ENCODE measurements at regions not wholly inside any gene's neighbourhood (a gene's known extent, or its start where the extent isn't known, plus 50 kb on each side); places are given as distances from the start of the nearest gene placed in this dataset.

GRCh38 chr13:50679321-50679720 lies 164.2 kb downstream of the DLEU7 start:
- no peak for DNase-seq (ENCODE audit: low spot score)

- no peak for DNase-seq (ENCODE audit: low spot score)
Observed at GRCh38 chr13:50682002-50682401, 161.5 kb downstream of the DLEU7 start.

GRCh38 chr13:50682966-50683365 lies 160.5 kb downstream of the DLEU7 start:
- no peak for DNase-seq (ENCODE audit: low spot score)

- no peak for DNase-seq (ENCODE audit: low spot score)
Observed at GRCh38 chr13:50684366-50684765, 159.1 kb downstream of the DLEU7 start.

GRCh38 chr13:50685491-50685890 lies 158.0 kb downstream of the DLEU7 start:
- DNase-seq (ENCODE audit: low spot score) = no peak

GRCh38 chr13:50685956-50686355 lies 157.5 kb downstream of the DLEU7 start:
- no peak for DNase-seq (ENCODE audit: low spot score)

GRCh38 chr13:50686551-50686950 lies 156.9 kb downstream of the DLEU7 start:
- DNase-seq (ENCODE audit: low spot score) = no peak

GRCh38 chr13:50687545-50687944 lies 155.9 kb downstream of the DLEU7 start:
- no peak for DNase-seq (ENCODE audit: low spot score)

GRCh38 chr13:50690006-50690405 lies 153.5 kb downstream of the DLEU7 start:
- no peak for DNase-seq (ENCODE audit: low spot score)

GRCh38 chr13:50691176-50691680 lies 152.3 kb downstream of the DLEU7 start:
- no peak for DNase-seq (ENCODE audit: low spot score)

- DNase-seq (ENCODE audit: low spot score) = no peak
Observed at GRCh38 chr13:50691681-50692263, 151.7 kb downstream of the DLEU7 start.

- no peak for DNase-seq (ENCODE audit: low spot score)
Observed at GRCh38 chr13:50692396-50692915, 151.0 kb downstream of the DLEU7 start.

- no peak for DNase-seq (ENCODE audit: low spot score)
Observed at GRCh38 chr13:50693727-50694126, 149.8 kb downstream of the DLEU7 start.

GRCh38 chr13:50697746-50698539 lies 145.5 kb downstream of the DLEU7 start:
- no peak for DNase-seq (ENCODE audit: low spot score)

GRCh38 chr13:50699874-50700663 lies 143.4 kb downstream of the DLEU7 start:
- no peak for DNase-seq (ENCODE audit: low spot score)

GRCh38 chr13:50700664-50701305 lies 142.7 kb downstream of the DLEU7 start:
- DNase-seq (ENCODE audit: low spot score) = no peak

- no peak for DNase-seq (ENCODE audit: low spot score)
Observed at GRCh38 chr13:50701469-50701868, 142.0 kb downstream of the DLEU7 start.

- no peak for DNase-seq (ENCODE audit: low spot score)
Observed at GRCh38 chr13:50706505-50706904, 137.0 kb downstream of the DLEU7 start.

GRCh38 chr13:50707628-50708027 lies 135.9 kb downstream of the DLEU7 start:
- DNase-seq (ENCODE audit: low spot score) = no peak

- no peak for DNase-seq (ENCODE audit: low spot score)
Observed at GRCh38 chr13:50708461-50708860, 135.0 kb downstream of the DLEU7 start.

- no peak for DNase-seq (ENCODE audit: low spot score)
Observed at GRCh38 chr13:50709058-50709457, 134.4 kb downstream of the DLEU7 start.

Measured in ureter (tissue), 1 donor.